Mucosa of rectum (tissue), 2 donors: ENCODE measurements at regions not wholly inside any gene's neighbourhood (a gene's known extent, or its start where the extent isn't known, plus 50 kb on each side); places are given as distances from the start of the nearest gene placed in this dataset.

Source experiments
- H3K27ac ChIP-seq, 2 donors: one replicate each; pipeline ENCODE4 v1.7.0; 2013; ENCODE audit warnings: inconsistent platforms in 2 of 2, low read depth in 2 of 2, low read length in 2 of 2
- H3K27me3 ChIP-seq, 2 donors: one replicate each; pipeline ENCODE4 v1.7.0; 2013; ENCODE audit warnings: low read length in 2 of 2; ENCODE audit not compliant: control insufficient read depth in 2 of 2, insufficient read depth in 2 of 2
- H3K36me3 ChIP-seq, 2 donors: one replicate each; pipeline ENCODE4 v1.7.0; 2013; ENCODE audit warnings: low read length in 2 of 2; ENCODE audit not compliant: control insufficient read depth in 2 of 2, insufficient read depth in 2 of 2
- H3K4me1 ChIP-seq, 2 donors: one replicate each; pipeline ENCODE4 v1.7.0; 2013; ENCODE audit warnings: low read length in 2 of 2, mild to moderate bottlenecking in 1 of 2; ENCODE audit not compliant: control insufficient read depth in 2 of 2, insufficient read depth in 2 of 2
- H3K4me3 ChIP-seq, 2 donors: one replicate each; pipeline ENCODE4 v1.7.0; 2013; ENCODE audit warnings: low read length in 2 of 2
- H3K9ac ChIP-seq, 2 donors: one replicate each; pipeline ENCODE4 v1.7.0; 2013; ENCODE audit warnings: low read length in 2 of 2, low read depth in 1 of 2, mild to moderate bottlenecking in 1 of 2
- H3K9me3 ChIP-seq, 2 donors: one replicate each; pipeline ENCODE4 v1.7.0; 2013; ENCODE audit warnings: low read length in 2 of 2; ENCODE audit not compliant: control insufficient read depth in 2 of 2
- donor health status: healthy.
- donor health status: Normal muscosa, but diverticular disease.

GRCh38 chr20:4427940-4428586, 179.0 kb upstream of the ADRA1D start:
- Histone ChIP-seq H3K36me3 (no peaks in the 10 kb centered on the region), H3K27ac (no peak overlapping the region), H3K27me3 (no peaks in the 10 kb centered on the region), H3K4me3 (no peak overlapping the region), H3K4me1 (no peaks in the 10 kb centered on the region), H3K9me3 (no peaks in the 10 kb centered on the region), H3K9ac (no peak overlapping the region)

- Histone ChIP-seq H3K27ac (no peak overlapping the region), H3K27me3 (no peaks in the 10 kb centered on the region), H3K36me3 (no peaks in the 10 kb centered on the region), H3K9me3 (no peaks in the 10 kb centered on the region), H3K9ac (no peak overlapping the region), H3K4me1 (no peaks in the 10 kb centered on the region), H3K4me3 (no peak overlapping the region)
These were observed 169.1 kb upstream of the ADRA1D start for GRCh38 chr20:4418141-4418540.

- H3K4me3 ChIP-seq = no peak overlapping the region
- H3K4me1 ChIP-seq = no peaks in the 10 kb centered on the region
- H3K36me3 ChIP-seq = no peaks in the 10 kb centered on the region
These were observed 166.2 kb upstream of the ADRA1D start for GRCh38 chr20:4415281-4415680.

GRCh38 chr20:4413314-4414049, 164.4 kb upstream of the ADRA1D start:
- Histone ChIP-seq H3K9me3 (no peaks in the 10 kb centered on the region), H3K27me3 (no peaks in the 10 kb centered on the region), H3K4me3 (no peak overlapping the region), H3K36me3 (no peaks in the 10 kb centered on the region), H3K9ac (no peak overlapping the region), H3K27ac (no peak overlapping the region), H3K4me1 (no peaks in the 10 kb centered on the region)

More at GRCh38 chr20:4415281-4415680, 166.2 kb upstream of the ADRA1D start:
- no peaks in the 10 kb centered on the region for H3K9me3 ChIP-seq
- no peak overlapping the region for H3K9ac ChIP-seq
- no peak overlapping the region for H3K27ac ChIP-seq
- no peaks in the 10 kb centered on the region for H3K27me3 ChIP-seq

- Histone ChIP-seq H3K4me1 (no peaks in the 10 kb centered on the region), H3K9ac (no peak overlapping the region), H3K9me3 (no peaks in the 10 kb centered on the region), H3K27me3 (no peaks in the 10 kb centered on the region), H3K27ac (no peak overlapping the region), H3K4me3 (no peak overlapping the region), H3K36me3 (no peaks in the 10 kb centered on the region)
These were observed 163.1 kb upstream of the ADRA1D start for GRCh38 chr20:4412216-4412615.

- Histone ChIP-seq H3K9ac (no peak overlapping the region), H3K27me3 (no peaks in the 10 kb centered on the region), H3K4me3 (no peak overlapping the region), H3K27ac (no peak overlapping the region), H3K4me1 (no peaks in the 10 kb centered on the region), H3K36me3 (no peaks in the 10 kb centered on the region), H3K9me3 (no peaks in the 10 kb centered on the region)
These were observed 162.7 kb upstream of the ADRA1D start for GRCh38 chr20:4411744-4412143.

GRCh38 chr20:4406627-4407026, 157.5 kb upstream of the ADRA1D start:
- H3K27ac ChIP-seq = no peak overlapping the region
- H3K27me3 ChIP-seq = no peaks in the 10 kb centered on the region
- no peak overlapping the region for H3K4me3 ChIP-seq
- no peak overlapping the region for H3K9ac ChIP-seq
- H3K36me3 ChIP-seq = no peaks in the 10 kb centered on the region
- no peaks in the 10 kb centered on the region for H3K9me3 ChIP-seq
- no peaks in the 10 kb centered on the region for H3K4me1 ChIP-seq

- no peaks in the 10 kb centered on the region for H3K27me3 ChIP-seq
- H3K9me3 ChIP-seq = no peaks in the 10 kb centered on the region
- no peaks in the 10 kb centered on the region for H3K4me1 ChIP-seq
- no peaks in the 10 kb centered on the region for H3K36me3 ChIP-seq
- H3K27ac ChIP-seq = no peak overlapping the region
- H3K4me3 ChIP-seq = no peak overlapping the region
- H3K9ac ChIP-seq = no peak overlapping the region
These were observed 152.5 kb upstream of the ADRA1D start for GRCh38 chr20:4401601-4402000.

GRCh38 chr20:4384961-4385360, 135.9 kb upstream of the ADRA1D start:
- Histone ChIP-seq H3K36me3 (no peaks in the 10 kb centered on the region), H3K9me3 (no peaks in the 10 kb centered on the region), H3K4me1 (no peaks in the 10 kb centered on the region), H3K27me3 (peaks cover 0 to 3% of the 10 kb centered on the region in 2 donors), H3K4me3 (no peak overlapping the region), H3K9ac (no peak overlapping the region), H3K27ac (no peak overlapping the region)

GRCh38 chr20:4383961-4384360, 134.9 kb upstream of the ADRA1D start:
- H3K9ac ChIP-seq = no peak overlapping the region
- H3K4me3 ChIP-seq = no peak overlapping the region
- no peaks in the 10 kb centered on the region for H3K4me1 ChIP-seq
- H3K9me3 ChIP-seq = no peaks in the 10 kb centered on the region
- H3K27me3 ChIP-seq = peaks cover 0 to 3% of the 10 kb centered on the region in 2 donors
- no peak overlapping the region for H3K27ac ChIP-seq
- no peaks in the 10 kb centered on the region for H3K36me3 ChIP-seq
